B cell (primary cell): ENCODE measurements at regions not wholly inside any gene's neighbourhood (a gene's known extent, or its start where the extent isn't known, plus 50 kb on each side); places are given as distances from the start of the nearest gene placed in this dataset.

Source experiments
- CTCF ChIP-seq: fragments of 200-600 bp; IDR thresholded peaks from one replicate; pipeline ENCODE4 v1.8.0; 2022; ENCODE audit warnings: antibody characterized with exemption, mild to moderate bottlenecking
- EZH2 ChIP-seq: IDR thresholded peaks from 2 replicates; pipeline ENCODE4 v1.6.1; 2012; ENCODE audit warnings: borderline replicate concordance, low read depth, mild to moderate bottlenecking, moderate library complexity, low read length; ENCODE audit not compliant: insufficient read depth, poor library complexity, severe bottlenecking

- no peak for TF ChIP-seq CTCF
- TF ChIP-seq EZH2, result no peak
Measured at GRCh38 chr4:14076776-14077175, 449.3 kb upstream of the BOD1L1 start.
